K562 (cell line): ENCODE measurements at regions not wholly inside any gene's neighbourhood (a gene's known extent, or its start where the extent isn't known, plus 50 kb on each side); places are given as distances from the start of the nearest gene placed in this dataset.

Experiments used
- ARID3B ChIP-seq: fragments of 250-450 bp; sonication (Bioruptor Pico); IDR thresholded peaks from 2 replicates; pipeline ENCODE4 v1.4.0; 2020; ENCODE audit warnings: borderline replicate concordance
- CBX3 ChIP-seq, 2 experiments: IDR thresholded peaks; 1 replicate in 1 of 2; 2 replicates in 1 of 2; pipeline ENCODE4 v1.6.1; 2012; ENCODE audit warnings: inconsistent platforms in 2 of 2, low read length in 2 of 2, borderline replicate concordance in 1 of 2, control low read depth in 1 of 2
- DDX20 ChIP-seq: fragments of 450-650 bp; IDR thresholded peaks from 2 replicates; pipeline ENCODE4 v1.6.1; 2016; ENCODE audit warnings: missing genetic modification characterization, low read depth, mild to moderate bottlenecking, missing compliant biosample characterization, moderate library complexity
- E2F3 ChIP-seq: fragments of 250-450 bp; sonication (Bioruptor Pico); IDR thresholded peaks from 2 replicates; pipeline ENCODE4 v1.4.0; 2020; ENCODE audit warnings: mild to moderate bottlenecking
- GABPA ChIP-seq: fragments of 200-800 bp; sonication (Bioruptor generic); conservative IDR thresholded peaks from 2 replicates; pipeline ENCODE4 v1.6.1; 2016; ENCODE audit warnings: low read depth, missing genetic modification characterization, missing compliant biosample characterization
- GABPB1 ChIP-seq: sonication (generic); formaldehyde crosslinking; IDR thresholded peaks from 2 replicates; pipeline ENCODE4 v1.8.0; 2022; ENCODE audit warnings: mild to moderate bottlenecking, missing genetic modification reagents
- ILF3 ChIP-seq: fragments of 450-650 bp; IDR thresholded peaks from 2 replicates; pipeline ENCODE4 v1.6.1; 2018; ENCODE audit warnings: antibody characterized with exemption, mild to moderate bottlenecking, moderate library complexity, borderline replicate concordance
- KDM1A ChIP-seq, 2 experiments: fragments of 450-650 bp; IDR thresholded peaks; 2 replicates each; pipeline ENCODE4 v1.6.1; 2016; ENCODE audit warnings: mild to moderate bottlenecking in 2 of 2
- MXI1 ChIP-seq: IDR thresholded peaks from 2 replicates; pipeline ENCODE4 v1.6.1; 2011; ENCODE audit warnings: low read depth, mild to moderate bottlenecking, improper control_type of control experiment, low read length
- NFYB ChIP-seq: IDR thresholded peaks from 2 replicates; pipeline ENCODE4 v1.6.1; 2011; ENCODE audit warnings: mild to moderate bottlenecking, moderate library complexity; ENCODE audit not compliant: insufficient read length; ENCODE audit errors: extremely low read depth
- PHB ChIP-seq: fragments of 250-450 bp; sonication (Bioruptor Pico); IDR thresholded peaks from 2 replicates; pipeline ENCODE4 v1.5.0; 2021
- PHF20 ChIP-seq: fragments of 450-650 bp; IDR thresholded peaks from 2 replicates; pipeline ENCODE4 v1.6.1; 2018; ENCODE audit not compliant: partially characterized antibody
- RBM17 ChIP-seq: fragments of 200-400 bp; formaldehyde crosslinking; IDR thresholded peaks from 2 replicates; pipeline ENCODE4 v1.6.1; 2017; ENCODE audit warnings: low read depth, mild to moderate bottlenecking, low read length, borderline replicate concordance
- ZNF134 ChIP-seq: fragments of 250-450 bp; sonication (Bioruptor Pico); conservative IDR thresholded peaks from 2 replicates; pipeline ENCODE4 v1.4.0; 2020
- ZNF23 ChIP-seq: fragments of 250-450 bp; sonication (Bioruptor Pico); IDR thresholded peaks from 2 replicates; pipeline ENCODE4 v1.4.0; 2020; ENCODE audit warnings: mild to moderate bottlenecking
- ZNF282 ChIP-seq: sonication (generic); formaldehyde crosslinking; IDR thresholded peaks from 2 replicates; pipeline ENCODE4 v1.8.1; 2023; ENCODE audit warnings: missing genetic modification reagents
- TF ChIP-seq, protein P1 (sequence below), 2 experiments: fragments of 150-350 bp in 1 of 2; IDR thresholded peaks; 2 replicates each; pipeline ENCODE4 v1.6.1; 2012 to 2016; ENCODE audit warnings: low read depth in 2 of 2, low read length in 2 of 2, mild to moderate bottlenecking in 1 of 2, moderate library complexity in 1 of 2
- TF ChIP-seq, protein P2 (sequence below), 2 experiments: fragments of 450-650 bp in 1 of 2; sonication (generic) in 1 of 2; formaldehyde crosslinking in 1 of 2; IDR thresholded peaks in 1 of 2; conservative IDR thresholded peaks in 1 of 2; 2 replicates each; pipeline versions ENCODE4 v1.6.1 to v1.8.1; 2016 to 2023; ENCODE audit warnings: mild to moderate bottlenecking in 2 of 2, moderate library complexity in 2 of 2, inconsistent platforms in 1 of 2, missing genetic modification reagents in 1 of 2

DNA sequence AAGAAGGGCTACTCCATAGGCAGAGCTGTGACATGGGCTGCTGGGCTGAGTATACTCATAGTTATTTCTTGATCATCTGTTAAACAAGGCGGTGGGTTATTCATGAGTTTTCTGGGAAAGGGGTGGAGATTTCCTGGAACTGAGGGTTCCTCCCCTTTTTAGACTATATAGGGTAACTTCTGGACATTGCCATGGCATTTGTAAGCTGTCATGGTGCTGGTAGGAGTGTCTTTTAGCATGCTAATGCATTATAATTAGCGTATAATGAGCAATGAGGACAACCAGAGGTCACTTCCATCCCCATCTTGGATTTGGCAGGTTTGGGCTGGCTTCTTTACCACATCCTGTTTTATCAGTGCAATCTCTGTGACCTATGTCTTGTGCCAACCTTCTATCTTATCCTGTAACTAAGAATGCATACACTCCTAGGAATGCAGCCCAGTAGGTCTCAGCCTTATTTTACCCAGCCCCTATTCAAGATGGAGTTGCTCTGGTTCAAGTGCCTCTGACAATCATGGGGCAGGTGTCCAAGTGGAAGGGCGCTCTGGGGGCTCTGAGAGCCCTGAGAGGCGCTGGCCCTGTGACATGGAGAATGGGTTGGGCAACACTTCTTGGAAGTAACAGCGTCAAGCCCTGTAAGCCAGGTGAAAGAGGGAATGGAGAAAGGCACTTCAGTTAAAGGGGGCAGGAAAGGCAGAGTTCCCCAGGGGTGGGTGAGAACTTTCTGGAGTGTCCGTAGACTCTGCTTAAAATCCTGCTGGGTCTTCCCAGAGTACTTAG, 354.2 kb upstream of the SULF2 start (continued):
- peak; percentile 99 for TF ChIP-seq ARID3B (CRISPR knock-in tag)
- no peak for TF ChIP-seq NFYB
- TF ChIP-seq ZNF23 (CRISPR knock-in tag) = peak; percentile 65; the same call in 1 of the 2 replicates
- peak; percentile 81 for TF ChIP-seq GABPA (tag)
- no peak for TF ChIP-seq GABPB1 (CRISPR knock-in tag)
- TF ChIP-seq RBM17 = no peak
- TF ChIP-seq, protein P1, sequence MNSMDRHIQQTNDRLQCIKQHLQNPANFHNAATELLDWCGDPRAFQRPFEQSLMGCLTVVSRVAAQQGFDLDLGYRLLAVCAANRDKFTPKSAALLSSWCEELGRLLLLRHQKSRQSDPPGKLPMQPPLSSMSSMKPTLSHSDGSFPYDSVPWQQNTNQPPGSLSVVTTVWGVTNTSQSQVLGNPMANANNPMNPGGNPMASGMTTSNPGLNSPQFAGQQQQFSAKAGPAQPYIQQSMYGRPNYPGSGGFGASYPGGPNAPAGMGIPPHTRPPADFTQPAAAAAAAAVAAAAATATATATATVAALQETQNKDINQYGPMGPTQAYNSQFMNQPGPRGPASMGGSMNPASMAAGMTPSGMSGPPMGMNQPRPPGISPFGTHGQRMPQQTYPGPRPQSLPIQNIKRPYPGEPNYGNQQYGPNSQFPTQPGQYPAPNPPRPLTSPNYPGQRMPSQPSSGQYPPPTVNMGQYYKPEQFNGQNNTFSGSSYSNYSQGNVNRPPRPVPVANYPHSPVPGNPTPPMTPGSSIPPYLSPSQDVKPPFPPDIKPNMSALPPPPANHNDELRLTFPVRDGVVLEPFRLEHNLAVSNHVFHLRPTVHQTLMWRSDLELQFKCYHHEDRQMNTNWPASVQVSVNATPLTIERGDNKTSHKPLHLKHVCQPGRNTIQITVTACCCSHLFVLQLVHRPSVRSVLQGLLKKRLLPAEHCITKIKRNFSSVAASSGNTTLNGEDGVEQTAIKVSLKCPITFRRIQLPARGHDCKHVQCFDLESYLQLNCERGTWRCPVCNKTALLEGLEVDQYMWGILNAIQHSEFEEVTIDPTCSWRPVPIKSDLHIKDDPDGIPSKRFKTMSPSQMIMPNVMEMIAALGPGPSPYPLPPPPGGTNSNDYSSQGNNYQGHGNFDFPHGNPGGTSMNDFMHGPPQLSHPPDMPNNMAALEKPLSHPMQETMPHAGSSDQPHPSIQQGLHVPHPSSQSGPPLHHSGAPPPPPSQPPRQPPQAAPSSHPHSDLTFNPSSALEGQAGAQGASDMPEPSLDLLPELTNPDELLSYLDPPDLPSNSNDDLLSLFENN (IDR thresholded peaks at IDR 0.05; ENCODE audit: low read depth in 2 of 2, low read length in 2 of 2) = no peak
- peak; percentile 99 for TF ChIP-seq DDX20 (tag)
- no peak for TF ChIP-seq ZNF282 (CRISPR knock-in tag)
- TF ChIP-seq PHB = peak; percentile 96
- no peak for TF ChIP-seq MXI1
- peak; percentile 100 for TF ChIP-seq E2F3
- TF ChIP-seq CBX3 (IDR thresholded peaks at IDR 0.05; ENCODE audit: borderline replicate concordance in 1 of 2, low read length in 2 of 2) = no peak
- TF ChIP-seq, protein P2, sequence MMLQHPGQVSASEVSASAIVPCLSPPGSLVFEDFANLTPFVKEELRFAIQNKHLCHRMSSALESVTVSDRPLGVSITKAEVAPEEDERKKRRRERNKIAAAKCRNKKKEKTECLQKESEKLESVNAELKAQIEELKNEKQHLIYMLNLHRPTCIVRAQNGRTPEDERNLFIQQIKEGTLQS (IDR thresholded peaks at IDR 0.05) = no peak
- TF ChIP-seq, protein P2 (CRISPR knock-in tag; conservative IDR thresholded peaks at IDR 0.05) = no peak
- TF ChIP-seq KDM1A (IDR thresholded peaks at IDR 0.05) = no peak
- TF ChIP-seq ZNF134 = peak; percentile 94
- TF ChIP-seq PHF20 = no peak
- no peak for TF ChIP-seq ILF3
